ENCODE measurements at regions not wholly inside any gene's neighbourhood (a gene's known extent, or its start where the extent isn't known, plus 50 kb on each side); places are given as distances from the start of the nearest gene placed in this dataset.
"Not testable (repeated sequence)": the region's sequence is repeated elsewhere in the genome, so short reads cannot be mapped to it uniquely, and the experiment has no call there.

DNA sequence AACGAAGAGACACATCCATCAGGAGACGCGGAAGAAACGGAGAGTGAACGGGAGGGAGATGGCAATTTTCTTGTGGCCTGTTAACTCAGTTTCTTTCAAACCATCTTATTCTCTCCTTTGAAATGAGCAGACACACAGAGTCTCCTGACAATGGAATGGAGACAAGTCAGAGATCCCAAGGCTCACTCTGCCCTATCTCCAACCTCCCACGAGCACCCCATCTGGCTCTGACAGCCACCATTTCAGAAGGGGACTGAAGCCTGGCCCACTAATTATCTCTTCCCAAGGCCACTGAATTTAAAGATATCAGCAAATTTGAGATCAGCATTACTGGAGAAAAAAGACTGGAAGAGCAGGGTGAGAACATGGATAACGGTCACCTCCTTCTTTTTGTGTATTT is 215.6 kb downstream of the DHX15 start:
- no peak for DNase-seq (ENCODE audit: low read depth in 2 of 2)

DNA sequence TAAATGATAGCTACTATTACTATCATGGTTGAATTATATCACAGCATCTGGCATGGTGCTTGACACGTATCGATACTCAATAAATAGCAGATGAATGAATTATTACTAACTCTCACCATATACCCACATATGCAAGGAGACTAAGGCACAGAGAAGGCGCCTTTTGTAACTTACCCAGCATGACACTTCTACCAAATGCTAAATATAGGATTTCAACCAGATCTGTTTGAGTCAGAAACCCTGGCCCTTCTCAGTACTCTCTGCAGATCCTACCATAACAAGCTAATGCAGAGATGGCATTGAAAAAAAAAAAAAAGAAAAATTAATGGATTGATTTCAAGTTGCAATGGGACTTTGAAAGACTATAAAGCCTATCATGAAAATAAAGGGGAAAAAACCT is 219.5 kb downstream of the DHX15 start:
- DNase-seq (ENCODE audit: low read depth in 2 of 2), result no peak

DNA sequence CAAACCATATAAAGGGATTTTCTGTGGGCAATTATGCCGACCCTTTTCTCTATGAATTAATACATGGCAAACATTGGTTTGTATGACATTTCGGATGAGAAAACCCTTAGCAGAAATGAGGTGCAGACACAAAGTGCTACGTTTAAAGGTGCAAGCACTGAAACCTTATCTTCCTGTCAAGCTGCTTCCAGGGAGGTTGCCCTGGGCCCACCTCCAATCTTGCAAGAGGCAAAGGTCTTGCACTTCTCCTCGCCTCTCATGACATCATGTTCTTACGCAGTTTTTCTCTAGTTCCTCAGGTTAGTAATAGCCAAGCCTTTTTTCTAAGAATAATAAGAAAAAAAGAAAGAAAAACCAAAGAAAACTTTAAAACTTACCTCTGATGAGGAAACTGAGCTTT is 220.1 kb downstream of the DHX15 start:
- DNase-seq (ENCODE audit: low read depth in 2 of 2), result no peak

DNA sequence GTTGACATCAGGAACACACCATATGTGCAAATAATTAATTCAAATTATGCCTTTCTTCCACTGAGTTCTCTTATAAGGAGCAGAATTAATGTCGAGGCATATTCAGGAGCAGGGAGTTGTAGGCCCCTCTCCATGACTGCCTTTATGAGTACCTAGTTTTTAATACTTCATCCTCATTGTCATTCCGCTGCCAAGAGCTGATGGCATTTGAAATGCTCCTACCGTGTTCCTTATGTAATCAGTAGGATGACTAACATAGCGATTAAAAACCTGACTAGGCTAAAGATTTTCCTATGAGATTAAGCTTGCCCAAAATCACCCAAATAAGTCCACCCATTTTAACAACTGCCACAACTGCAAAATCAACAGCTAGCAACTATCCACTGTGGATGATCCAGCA is 220.6 kb downstream of the DHX15 start:
- no peak for DNase-seq (ENCODE audit: low read depth in 2 of 2)

DNA sequence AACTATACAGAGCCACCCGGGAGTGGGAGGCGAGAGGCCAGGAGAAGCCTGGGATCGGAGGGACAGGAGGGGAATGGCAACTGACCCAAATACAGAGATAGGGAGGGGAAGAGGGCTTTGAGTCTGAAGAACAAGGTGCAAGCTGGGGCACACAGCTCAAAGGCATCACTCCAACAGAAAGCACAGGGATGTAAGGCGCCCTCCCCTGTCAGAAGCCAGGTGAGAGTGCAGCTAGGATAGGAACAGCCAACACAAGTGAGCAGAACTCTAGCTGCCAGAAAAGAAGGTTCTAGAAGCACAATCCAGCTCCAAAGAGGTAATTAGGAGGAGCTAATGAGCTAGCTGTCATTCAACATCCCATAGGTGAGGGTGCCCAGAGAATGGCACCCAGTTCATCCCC is 232.2 kb downstream of the DHX15 start:
- DNase-seq (ENCODE audit: low read depth in 2 of 2), result no peak

DNA sequence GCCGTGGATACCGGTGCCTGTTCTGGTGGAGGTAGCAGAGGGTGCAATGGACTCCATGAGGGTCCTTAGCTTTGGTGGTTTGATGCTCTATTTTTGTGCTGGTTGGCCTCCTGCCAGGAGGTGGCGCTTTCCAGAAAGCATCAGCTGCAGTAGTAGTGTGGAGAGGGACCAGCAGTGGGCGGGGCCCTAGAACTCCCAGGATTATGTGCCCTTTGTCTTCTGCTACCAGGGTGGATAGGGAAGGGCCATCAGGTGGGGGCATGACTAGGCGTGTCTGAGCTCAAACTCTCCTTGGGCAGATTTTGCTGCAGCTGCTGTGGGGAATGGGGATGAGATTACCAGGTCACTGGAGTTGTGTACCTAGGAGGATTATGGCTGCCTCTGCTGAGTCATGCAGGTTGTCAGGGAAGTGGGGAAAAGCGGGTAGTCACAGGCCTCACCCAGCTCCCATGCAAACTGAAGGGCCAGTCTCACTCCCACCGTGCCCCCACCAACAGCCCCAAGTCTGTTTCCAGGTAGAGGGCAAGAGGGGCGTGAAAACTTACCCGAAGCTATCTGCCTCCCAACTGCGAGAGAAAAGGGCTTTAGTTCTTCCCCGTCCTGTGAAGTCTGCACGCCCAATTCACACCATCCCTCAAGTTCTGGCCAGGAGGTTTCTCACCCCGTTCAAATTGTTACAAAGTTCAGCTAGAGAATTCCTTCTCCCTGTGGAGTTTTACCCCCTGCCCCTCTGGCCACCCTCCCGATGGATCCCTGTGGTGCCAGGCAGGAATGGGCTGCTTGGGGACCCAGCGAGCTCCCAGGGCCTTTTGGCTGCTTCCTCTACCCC is 235.0 kb downstream of the DHX15 start:
- DNase-seq (ENCODE audit: low read depth in 2 of 2), result not testable (repeated sequence)

DNA sequence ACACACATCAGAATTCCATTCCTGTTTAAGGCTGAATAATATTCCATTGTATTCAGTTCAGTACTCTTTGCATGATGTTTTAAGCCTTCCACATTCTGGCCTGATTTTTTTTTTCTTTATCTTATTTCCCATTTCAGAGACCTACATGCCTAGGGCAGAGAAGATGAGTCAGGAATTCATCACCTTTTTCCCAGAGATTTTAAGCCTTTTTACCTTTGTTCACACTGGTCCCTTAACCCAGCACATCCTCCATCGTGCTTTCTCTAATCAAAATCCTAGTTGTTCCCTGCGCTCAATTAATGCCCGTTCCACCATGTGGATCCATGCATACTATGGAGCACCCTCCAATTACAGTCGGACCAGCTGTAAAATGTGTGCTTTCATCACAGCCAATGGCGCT is 245.1 kb downstream of the DHX15 start:
- DNase-seq (ENCODE audit: low read depth in 2 of 2), result no peak

DNA sequence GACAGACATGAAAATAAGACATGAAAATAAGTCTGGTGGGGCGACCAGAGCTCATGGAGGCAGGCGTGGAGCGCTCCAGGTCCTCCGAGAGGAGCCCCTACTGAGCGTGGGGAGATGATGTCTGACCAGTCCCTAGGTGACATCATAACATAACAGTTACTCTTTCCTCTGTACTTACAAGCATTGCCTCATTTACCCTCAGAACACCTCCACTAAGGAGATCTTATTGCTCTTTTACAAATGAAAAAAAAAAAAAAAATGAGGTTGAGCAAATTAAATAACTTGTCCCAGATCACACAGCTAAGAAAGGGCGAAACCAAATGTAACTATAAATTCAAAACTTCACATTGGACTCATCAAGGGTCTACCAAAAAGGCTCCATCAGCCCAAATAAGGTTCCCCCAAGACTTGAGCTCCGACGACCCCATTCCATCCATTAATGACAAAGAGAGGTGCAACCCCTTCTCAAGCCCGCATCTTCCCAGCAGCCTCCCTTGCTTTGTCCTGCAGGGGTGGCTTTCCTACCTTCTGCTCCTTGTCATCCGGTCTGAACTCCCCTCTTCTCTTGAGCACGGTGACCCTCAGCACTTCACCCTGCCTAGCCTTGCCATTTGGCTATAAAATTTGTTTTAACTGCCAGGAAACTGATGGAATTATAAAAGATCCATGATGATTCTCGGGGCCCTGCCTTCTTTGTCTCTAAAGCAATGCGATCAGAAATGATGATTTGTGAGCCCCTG is 246.7 kb downstream of the DHX15 start:
- no peak for DNase-seq (ENCODE audit: low read depth in 2 of 2)

DNA sequence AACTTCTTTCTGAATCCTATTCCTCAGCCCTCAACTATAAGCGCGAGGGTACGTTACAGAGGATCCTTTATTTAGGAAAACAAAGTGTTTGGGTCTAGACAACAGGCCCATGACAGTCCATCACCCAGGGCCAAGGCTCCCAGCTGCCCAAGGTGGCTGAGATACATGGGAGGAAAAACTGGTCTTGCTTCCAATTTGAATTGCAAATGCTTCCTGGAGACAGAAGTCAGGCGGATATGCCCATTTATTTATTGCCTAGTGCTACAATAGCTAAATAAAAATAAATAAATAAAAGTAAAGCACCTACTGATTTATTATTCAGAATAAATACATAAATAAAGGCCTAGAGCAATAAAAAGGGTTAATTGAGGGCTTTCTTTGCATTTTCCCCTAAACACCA is 248.7 kb downstream of the DHX15 start:
- no peak for DNase-seq (ENCODE audit: low read depth in 2 of 2)

DNA sequence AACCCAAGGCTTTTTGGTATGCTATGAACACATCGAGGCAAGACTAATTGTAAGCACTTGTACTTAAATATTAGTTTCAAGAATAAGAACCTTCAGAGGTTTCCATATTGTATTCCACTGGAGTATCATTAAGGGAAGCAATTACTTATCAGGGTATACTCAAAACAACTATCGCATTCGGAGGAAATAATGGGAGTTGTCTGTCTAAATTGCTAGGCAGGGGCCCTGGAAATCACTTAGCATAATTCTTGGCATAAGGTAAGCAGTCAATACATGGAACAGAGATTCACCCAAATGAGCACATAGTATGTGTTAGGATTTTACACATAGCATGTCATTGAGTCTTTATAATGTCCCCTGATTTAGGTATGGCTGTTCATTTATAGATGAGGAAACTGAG is 249.4 kb downstream of the DHX15 start:
- no peak for DNase-seq (ENCODE audit: low read depth in 2 of 2)

DNA sequence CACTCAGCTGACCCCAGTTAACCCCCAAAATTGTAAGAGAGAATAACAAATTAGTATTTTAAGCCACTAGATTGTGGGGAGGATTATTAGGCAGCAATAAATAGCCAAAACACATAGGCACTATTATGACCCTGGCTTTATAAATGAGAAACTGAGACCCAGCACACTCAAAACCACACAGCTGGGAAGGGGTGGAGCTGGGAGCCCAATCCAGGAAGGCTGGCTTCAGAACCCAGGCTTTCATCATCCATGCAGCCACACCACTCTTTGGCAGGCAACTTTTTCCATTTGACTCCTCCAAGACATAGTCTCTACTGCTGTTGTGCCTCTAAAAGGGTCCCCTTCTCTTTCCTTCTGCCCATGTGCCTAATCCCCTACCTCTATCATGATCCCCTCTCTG is 253.8 kb downstream of the DHX15 start:
- no peak for DNase-seq (ENCODE audit: low read depth in 2 of 2)

DNA sequence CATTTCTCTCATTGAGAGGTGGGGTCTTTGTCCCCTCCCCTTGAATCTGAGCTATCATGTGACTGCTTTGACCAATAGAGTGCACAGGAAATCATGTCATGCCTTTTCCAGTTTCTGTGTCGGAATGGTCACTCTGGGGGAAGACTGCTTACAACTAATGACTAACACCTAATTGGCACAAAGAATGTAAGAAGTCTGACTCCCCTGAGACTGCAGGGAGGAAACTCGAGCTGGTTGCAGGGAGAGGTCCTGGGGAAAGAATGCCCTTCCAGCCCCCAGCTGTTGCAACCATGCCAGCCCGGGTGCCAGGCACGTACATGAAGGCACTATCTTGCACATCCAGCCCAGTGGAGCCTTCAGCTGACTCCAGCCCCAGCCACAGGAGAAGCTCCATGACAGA is 254.2 kb downstream of the DHX15 start:
- no peak for DNase-seq (ENCODE audit: low read depth in 2 of 2)

DNA sequence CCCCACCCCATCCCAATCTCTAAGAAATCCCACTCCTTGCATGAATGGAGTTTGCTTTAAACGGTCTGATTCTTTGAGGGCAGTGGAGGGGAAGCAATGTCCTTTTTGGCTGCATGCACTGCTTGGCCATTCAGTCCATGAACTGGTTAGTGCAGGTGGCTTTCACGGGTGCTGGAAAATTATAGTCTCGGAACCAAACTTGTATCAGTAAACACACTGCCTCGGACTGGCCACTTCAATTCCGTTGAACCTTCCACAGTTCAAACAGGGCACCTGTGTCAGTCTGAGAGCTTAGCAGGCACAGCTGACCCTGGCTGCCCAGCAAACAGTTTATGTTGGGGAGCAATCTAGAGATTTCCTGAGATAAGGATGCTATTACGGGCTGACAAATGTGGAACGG is 255.6 kb downstream of the DHX15 start:
- DNase-seq (ENCODE audit: low read depth in 2 of 2), result no peak

DNA sequence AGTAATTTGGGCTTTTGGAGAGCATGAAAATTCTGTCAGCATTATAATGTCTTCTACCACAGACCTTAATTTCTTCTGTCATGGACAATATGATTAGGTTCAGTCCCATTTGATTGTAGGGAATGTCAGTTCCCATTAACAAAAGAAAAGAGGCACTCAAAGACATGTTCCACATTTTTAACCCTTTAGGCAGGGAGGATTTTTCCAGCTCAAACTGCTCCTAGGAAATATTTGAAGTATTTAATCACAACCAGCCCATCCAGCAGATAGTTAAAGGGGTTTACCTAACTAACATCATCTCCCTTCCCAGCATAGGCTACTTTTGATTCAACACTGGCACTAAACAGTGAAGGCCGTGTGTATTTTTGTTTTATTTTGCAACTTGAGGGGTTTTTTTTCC is 256.0 kb downstream of the DHX15 start:
- DNase-seq (ENCODE audit: low read depth in 2 of 2), result no peak

DNA sequence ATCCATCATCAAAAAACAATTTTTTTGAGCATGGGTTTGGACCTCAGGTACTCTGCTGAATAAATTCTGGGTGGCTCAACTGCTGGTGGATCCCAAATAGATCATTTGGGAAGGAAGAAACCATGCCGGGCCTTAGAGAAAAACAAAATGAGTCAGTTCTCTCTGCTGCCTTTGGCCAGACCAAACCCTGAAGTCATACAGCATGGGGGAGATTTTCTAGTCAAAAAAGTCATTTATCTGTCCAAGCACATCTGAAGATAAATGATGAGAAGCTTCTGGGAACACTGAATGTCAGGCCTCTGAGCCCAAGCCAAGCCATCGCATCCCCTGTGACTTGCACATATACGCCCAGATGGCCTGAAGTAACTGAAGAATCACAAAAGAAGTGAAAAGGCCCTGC is 261.4 kb downstream of the DHX15 start:
- DNase-seq (ENCODE audit: low read depth in 2 of 2), result no peak

DNA sequence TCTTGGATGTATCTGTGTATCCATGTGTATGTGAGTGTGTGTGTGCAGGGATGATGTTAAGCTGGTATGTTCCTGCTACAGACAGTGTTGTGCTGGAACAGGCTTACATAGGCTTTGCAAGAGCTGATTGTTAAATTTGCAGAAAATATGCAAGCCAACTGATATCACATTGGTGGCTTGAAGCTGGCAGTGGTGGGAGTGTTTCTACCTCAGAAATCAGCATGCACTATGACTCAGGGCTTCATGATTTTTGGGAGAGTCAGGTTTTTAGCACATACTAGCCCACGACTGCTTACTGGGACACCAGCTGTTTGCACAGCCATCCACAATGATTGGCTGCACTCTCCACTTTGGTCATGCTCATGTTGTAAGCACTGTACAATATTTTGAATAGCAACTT is 261.8 kb downstream of the DHX15 start:
- DNase-seq (ENCODE audit: low read depth in 2 of 2), result peak in 1 of 2 experiments; percentile 4

DNA sequence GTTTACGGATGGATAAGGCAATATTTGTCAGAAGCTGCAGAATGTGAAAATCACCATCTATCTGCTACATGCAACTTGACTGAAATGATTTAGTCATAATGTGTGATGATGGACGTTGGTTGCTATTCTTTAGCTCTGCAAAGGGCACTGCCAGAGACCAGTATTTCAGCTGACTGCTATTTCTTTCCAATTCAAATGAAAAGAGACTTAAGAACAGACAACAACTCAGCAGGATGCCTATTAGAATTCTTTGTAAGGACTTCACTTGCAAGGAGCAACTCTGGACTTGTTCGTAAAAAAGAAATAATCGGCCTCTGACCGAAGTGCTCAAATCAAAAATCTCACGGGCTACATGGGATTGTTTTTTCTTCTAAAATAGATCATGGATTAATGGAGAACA is 262.7 kb downstream of the DHX15 start:
- no peak for DNase-seq (ENCODE audit: low read depth in 2 of 2)

DNA sequence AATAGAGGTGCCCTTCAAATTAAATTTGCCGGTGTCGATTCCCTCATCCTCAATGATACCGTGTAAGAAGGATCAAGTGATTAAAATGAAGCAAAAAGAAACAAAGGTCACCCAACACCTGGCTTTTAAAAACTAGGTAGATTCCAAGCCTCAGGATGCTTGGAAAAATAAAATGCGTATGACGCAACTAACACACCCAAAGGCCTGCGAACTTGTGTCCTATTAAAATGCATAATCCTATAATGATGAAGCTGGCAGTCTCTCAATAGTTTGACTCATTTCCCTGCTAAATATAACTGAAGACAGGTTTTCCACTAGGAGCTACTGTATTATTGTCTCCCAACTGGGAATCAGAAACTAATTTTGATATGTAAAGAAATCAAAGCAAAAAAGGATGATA is 263.2 kb downstream of the DHX15 start:
- peak; percentile 43 to 55 for DNase-seq (ENCODE audit: low read depth in 2 of 2)

DNA sequence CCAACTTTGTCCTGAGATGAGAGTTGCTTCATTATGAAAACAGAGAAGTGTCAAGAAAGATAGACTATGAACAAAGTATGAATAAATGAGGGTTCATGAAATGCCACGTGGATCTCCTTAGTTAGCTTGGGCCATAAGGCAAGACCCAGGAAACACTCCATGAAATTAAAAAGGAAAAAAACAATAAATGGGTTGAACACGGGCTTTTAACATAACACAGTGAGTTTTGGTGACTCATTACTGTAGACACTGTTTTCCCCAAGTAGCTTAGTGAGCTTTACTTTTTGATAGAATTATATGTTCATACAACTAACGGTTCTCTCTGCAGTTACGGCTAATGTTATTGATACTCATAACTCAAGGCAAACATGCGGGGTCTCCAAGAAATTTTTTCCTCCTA is 265.0 kb downstream of the DHX15 start:
- DNase-seq (ENCODE audit: low read depth in 2 of 2), result no peak

DNA sequence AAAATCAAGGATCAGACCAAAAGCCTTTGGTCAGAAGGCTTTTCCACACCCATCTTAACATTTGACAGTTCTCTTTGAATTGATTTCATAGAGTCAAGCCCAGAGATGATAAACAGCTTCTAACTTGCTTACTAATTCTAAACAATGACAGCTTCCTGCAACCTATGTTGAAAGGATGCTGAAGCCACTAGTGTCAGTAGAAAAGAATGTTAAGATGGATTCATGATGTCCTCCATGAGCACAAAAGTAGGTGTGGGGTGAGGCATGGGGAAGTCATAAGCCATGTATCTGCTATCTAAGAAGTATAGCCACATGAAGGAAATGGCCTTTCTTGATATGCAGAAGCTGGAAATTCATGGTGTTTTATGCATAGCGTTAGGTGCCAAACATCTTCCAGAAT is 269.3 kb downstream of the DHX15 start:
- DNase-seq (ENCODE audit: low read depth in 2 of 2), result no peak

DNA sequence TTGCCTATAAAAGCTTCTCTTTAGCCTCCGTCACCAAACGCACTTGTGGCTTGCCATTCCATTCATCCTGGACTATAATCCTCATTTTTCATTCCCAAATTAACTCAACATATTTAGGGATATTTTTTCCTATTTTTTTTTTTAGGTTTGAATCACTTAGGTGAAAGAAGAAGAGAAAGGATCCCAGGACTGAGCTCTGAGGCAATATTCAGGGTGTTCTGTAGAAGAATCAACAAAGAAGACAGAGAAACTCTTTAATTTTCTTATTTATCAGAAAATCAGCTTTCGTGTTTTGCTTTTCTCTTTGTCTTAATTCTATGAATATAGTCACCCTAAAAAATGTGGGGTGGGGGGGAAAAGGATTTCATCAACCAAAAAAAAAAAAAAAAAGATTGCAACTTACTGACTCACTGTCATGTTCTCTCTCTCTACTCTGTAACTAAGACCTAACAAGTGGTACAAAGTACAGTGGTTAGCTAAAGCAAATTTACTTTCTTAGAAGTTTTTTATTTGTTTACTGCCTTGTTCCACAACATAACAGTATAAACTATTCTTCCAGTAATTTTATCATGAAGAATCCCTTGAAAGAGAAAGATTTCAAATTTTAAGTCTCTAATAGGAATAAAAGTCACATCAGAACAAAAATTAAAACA is 272.0 kb downstream of the DHX15 start:
- no peak for DNase-seq (ENCODE audit: low read depth in 2 of 2)

DNA sequence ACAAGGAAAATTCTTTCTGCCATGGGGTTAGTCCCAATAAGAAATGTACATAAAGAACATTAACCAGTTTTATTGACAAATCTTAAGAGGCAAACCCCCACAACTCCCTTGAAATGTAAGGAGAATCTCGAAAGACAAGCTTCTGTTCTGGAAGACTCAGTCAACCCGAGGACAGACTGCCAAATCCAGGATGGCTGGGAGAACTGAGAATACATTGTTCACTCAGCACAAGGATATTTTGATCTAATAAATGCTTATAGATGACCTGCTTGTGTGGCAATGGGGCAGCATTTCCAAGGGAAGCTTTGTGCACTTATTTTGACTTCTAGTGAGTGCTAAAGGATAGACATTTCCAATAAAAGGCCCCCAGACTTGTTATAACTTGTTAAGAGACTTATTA is 280.4 kb downstream of the DHX15 start:
- DNase-seq (ENCODE audit: low read depth in 2 of 2), result no peak

DNA sequence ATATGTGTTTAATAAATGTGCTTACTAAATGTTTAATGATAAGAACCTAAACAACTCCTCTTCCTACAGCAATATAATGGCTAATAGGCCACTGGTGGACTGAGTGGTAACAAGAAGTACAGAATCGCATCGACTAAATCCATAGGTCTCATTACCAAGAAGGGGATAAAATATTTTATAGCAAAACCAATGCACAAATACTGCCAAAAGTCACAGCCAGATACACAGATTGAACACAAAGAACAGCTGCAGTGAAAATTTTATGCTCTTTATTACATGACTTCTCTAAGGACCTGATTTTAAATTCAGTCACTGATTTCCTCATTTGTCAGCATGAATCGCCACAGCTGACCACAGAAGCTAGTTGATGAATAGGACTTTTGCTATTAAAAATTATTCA is 285.4 kb downstream of the DHX15 start:
- no peak for DNase-seq (ENCODE audit: low read depth in 2 of 2)

Measured in fibroblast of skin of left biceps (primary cell).